HFF-Myc (cell line): ENCODE measurements at regions not wholly inside any gene's neighbourhood (a gene's known extent, or its start where the extent isn't known, plus 50 kb on each side); places are given as distances from the start of the nearest gene placed in this dataset.

Source experiments
- DNase-seq: peaks from one replicate; pipeline ENCODE4 v3.0.0-alpha.2; 2011; ENCODE audit warnings: low read depth; ENCODE audit errors: extremely low read depth
- H3K4me3 ChIP-seq: replicated peaks from 2 replicates; pipeline ENCODE4 v1.5.1; 2011; ENCODE audit warnings: low read depth, mild to moderate bottlenecking, control low read depth, low read length
- CTCF ChIP-seq: IDR thresholded peaks from 2 replicates; pipeline ENCODE4 v1.5.1; 2012; ENCODE audit warnings: mild to moderate bottlenecking, low read depth, low read length, control low read depth; ENCODE audit errors: missing control alignments

- no peak overlapping the region for H3K4me3 ChIP-seq
- no peak for DNase-seq
- no peak for TF ChIP-seq CTCF
These were observed 421.7 kb downstream of the VRK1 start for GRCh38 chr14:97218691-97219430.

DNA sequence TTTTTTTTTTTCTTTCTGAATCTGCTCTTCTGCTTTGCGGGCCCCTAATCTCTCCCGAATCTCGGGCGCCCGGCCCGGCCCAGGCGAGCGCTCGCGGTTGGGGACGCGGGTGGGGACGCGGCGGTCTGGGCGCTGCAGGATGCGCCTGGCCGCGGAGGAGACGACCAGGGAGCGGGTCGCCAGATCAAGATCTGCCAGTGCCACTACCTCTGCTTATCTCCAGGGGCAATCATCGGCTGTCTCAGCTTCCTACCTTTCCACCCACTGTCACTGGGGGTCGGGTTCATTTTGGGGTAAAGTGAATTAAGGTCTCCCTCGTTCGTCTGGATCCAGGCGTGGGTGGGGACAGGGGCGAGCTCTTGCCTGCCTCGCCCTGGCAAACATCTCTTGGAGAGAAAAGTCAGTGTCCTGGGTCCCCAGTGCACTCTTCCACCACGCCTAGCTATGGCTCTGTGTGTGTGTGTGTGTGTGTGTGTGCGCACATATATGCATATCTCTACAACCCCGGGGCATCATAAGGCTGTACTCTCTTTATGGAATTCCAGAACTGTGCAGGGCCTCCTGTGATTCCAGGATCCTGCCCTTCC is 422.3 kb downstream of the VRK1 start:
- TF ChIP-seq CTCF, result no peak
- no peak for DNase-seq
- no peak overlapping the region for H3K4me3 ChIP-seq

DNA sequence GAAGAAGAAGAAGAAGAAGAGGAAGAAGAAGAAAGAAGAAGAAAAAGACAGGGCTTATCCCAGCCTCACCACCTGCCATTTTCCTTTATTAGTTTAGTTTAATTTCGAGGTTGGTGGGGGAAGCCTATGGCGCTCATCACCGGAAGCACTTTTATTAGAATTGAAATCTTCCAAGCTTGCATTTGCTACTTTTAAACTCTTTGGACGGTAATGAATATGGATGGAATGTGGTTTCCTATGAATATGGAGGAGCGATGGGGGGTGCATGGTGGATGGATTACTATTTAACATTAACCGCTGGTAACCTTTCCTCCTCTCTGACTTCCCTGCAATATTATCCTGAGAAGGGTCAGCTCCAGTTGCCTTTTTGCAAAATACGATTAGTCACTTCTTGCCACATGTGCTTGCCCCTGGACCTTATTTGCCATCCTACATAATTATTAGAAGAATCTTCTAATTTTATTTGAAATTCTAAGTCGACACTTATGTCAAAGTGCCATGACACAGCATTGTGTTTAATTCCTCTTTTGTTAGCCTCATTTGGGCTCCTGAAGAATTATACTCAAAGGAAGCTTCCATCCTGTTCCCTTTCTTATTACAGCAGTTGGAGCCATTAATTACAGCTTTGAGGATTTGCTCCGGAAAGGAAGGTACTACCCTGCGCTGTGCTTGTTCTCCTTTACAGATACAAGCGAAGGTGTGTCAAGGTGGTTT is 424.5 kb downstream of the VRK1 start:
- no peak for TF ChIP-seq CTCF
- H3K4me3 ChIP-seq, result no peak overlapping the region
- DNase-seq, result no peak

GRCh38 chr14:97224016-97224415 is 426.8 kb downstream of the VRK1 start:
- no peak for TF ChIP-seq CTCF
- no peak for DNase-seq
- H3K4me3 ChIP-seq, result no peak overlapping the region

DNA sequence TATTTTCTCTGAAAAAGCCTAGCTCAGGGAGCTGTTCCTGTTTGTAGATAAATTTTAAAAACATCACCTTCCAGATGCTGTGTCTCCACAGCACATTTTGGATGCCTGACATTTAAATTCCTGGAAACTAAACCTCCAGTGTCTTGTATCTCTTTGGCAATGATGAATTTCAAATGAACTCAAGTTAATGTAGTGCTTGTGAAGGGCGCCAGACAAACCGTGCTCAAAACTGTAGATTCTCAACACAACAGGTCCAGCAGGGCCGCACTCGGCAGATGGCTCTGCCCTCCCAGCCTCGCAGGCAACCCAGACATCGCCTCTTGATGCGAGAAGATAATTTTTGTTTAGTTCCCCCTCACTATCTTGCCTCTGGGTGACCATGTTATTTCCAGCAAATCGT is 432.9 kb downstream of the VRK1 start:
- DNase-seq, result no peak
- no peak for TF ChIP-seq CTCF
- H3K4me3 ChIP-seq, result no peak overlapping the region

DNA sequence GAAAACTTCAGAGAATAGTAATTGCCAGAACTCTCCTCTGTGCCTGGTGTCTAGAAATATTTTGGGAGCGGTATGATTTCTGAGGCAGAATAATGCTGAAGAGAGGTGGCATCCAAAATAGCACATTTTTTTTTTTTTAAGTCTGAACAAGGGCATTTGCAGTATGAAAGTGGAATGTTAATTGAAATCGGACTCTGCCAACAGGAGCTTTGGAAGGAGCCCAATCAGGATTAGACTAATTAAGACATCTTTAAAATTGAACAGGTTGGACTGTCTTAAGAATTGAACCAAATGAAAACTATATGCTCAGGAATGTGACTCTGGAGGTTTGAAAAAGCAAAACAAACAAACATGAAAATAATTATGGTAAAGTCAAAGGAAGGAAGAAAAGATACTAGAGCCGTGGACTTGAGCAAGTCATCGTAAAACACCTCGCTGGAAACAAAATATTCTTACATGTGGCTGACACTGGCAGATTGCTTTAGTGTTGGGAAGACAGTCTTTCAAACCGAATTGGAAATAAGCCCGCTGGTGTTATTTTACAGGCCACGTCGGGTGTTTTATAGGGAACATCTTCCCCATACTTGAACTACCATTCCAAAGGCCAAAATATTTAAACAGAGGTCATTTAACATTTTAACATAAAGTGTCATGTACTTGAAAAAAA is 436.3 kb downstream of the VRK1 start:
- no peak for DNase-seq
- TF ChIP-seq CTCF, result no peak
- no peak overlapping the region for H3K4me3 ChIP-seq
